ENCODE measurements at regions not wholly inside any gene's neighbourhood (a gene's known extent, or its start where the extent isn't known, plus 50 kb on each side); places are given as distances from the start of the nearest gene placed in this dataset.

DNA sequence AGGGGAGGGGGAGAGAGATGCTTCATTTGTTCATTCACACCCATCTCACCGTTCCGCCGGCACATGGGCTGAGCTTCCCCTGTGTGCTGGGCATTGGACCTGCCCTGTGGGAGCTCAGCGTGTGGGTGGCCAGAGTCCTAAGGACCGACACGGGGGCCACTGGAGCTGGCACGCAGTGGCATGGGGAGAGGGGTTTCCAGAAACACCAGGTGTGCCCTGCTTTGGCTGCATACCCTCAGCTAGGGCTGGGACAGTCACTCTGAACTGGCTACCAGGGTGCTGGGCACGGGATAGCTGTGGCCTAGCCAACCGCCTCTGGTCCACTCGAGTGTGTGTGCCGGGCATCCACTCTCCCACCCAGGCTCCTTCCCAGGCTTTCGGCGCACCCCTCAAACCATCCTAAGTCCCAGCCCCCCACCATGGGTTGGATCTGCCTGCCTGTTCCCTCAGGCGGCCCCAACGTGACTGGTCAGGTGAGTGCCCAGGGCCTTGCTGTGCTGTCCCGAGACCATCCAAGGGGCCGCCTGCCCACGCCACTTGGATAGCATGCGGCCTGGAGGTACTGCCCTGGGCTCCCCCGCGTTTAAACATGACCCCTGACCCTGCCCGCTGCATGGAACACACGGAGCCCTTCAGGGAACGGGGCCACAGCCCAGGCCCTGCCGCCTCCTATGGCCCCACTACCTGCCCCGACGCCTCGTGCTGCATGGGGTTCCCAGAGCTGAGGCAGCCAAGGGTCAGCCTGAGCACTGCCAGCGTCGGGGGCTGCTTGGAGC is 51.6 kb upstream of the LINC01488 start:
- Histone ChIP-seq H3K27ac (ENCODE audit: low read depth, low read length) (no peak overlapping the region), H3K36me3 (ENCODE audit: control insufficient read depth, insufficient read depth, low read length) (no peaks in the 10 kb centered on the region), H3K4me3 (ENCODE audit: low read depth, low read length) (no peak overlapping the region), H3K27me3 (ENCODE audit: control insufficient read depth, insufficient read depth, low read length) (peaks cover 2% of the 10 kb centered on the region), H3K4me1 (ENCODE audit: control insufficient read depth, insufficient read depth, low read length) (peaks cover 4% of the 10 kb centered on the region), H3K9me3 (ENCODE audit: control insufficient read depth, insufficient read depth, low read length) (peaks cover 1% of the 10 kb centered on the region)
- no peak for DNase-seq (ENCODE audit: low read depth in 4 of 6, low spot score in 6 of 6)
- WGBS (ENCODE audit: insufficient coverage) = 95% methylated on average over 27 of the region's 30 CpGs

DNA sequence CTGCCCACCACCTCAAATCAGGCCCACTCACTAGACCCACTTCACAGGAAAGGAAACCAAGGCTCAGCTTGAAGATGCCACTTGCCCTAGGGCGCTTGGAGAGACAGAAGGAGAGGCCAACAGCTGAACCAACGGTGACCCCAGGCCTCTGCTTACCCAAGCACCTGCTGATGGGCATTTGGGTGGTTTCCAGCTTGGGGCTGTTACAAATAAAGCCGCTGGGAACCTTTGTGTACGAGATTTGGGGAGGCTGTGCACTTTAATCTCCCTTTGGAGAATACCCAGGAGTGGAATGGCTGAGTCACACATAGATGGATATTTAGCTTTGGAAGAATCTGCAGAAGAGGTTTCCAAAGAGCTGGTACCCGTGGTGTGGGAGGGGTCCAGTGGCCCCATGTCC is 50.9 kb upstream of the LINC01488 start:
- Histone ChIP-seq H3K27ac (ENCODE audit: low read depth, low read length) (no peak overlapping the region), H3K36me3 (ENCODE audit: control insufficient read depth, insufficient read depth, low read length) (no peaks in the 10 kb centered on the region), H3K27me3 (ENCODE audit: control insufficient read depth, insufficient read depth, low read length) (peaks cover 2% of the 10 kb centered on the region), H3K4me3 (ENCODE audit: low read depth, low read length) (no peak overlapping the region), H3K9me3 (ENCODE audit: control insufficient read depth, insufficient read depth, low read length) (no peaks in the 10 kb centered on the region), H3K4me1 (ENCODE audit: control insufficient read depth, insufficient read depth, low read length) (peaks cover 4% of the 10 kb centered on the region)
- 67% methylated on average over 5 of the region's 5 CpGs for WGBS (ENCODE audit: insufficient coverage)
- no peak for DNase-seq (ENCODE audit: low read depth in 4 of 6, low spot score in 6 of 6)

DNA sequence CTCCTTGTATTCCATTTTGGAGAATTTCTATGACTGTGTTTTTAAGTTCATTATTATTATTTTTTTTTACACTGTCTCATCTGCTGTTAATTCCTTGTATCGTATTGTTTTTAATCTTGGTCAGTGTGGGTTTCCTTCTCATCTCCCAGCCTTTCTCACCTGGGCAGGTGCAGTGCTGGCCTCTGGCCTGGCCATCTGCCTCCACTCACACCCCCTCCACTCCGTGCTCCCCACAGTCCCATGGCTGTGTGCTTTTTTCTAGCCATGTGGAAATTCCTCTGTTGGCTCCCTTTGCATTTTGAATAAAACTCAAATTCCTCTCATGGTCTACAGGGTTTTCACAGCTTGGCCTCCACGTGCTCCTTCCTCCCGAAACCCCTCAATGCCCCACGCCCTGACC is 50.3 kb upstream of the LINC01488 start:
- H3K27ac ChIP-seq (ENCODE audit: low read depth, low read length) = no peak overlapping the region
- 78% methylated on average over 4 of the region's 5 CpGs for WGBS (ENCODE audit: insufficient coverage)

More for the DNA sequence above, 50.3 kb upstream of the LINC01488 start:
- Histone ChIP-seq H3K9me3 (ENCODE audit: control insufficient read depth, insufficient read depth, low read length) (no peaks in the 10 kb centered on the region), H3K36me3 (ENCODE audit: control insufficient read depth, insufficient read depth, low read length) (no peaks in the 10 kb centered on the region), H3K27me3 (ENCODE audit: control insufficient read depth, insufficient read depth, low read length) (peaks cover 2% of the 10 kb centered on the region), H3K4me3 (ENCODE audit: low read depth, low read length) (no peak overlapping the region), H3K4me1 (ENCODE audit: control insufficient read depth, insufficient read depth, low read length) (peaks cover 7% of the 10 kb centered on the region)
- DNase-seq (ENCODE audit: low read depth in 4 of 6, low spot score in 6 of 6) = no peak
